Hepatocyte (in vitro differentiated cells): ENCODE measurements at regions not wholly inside any gene's neighbourhood (a gene's known extent, or its start where the extent isn't known, plus 50 kb on each side); places are given as distances from the start of the nearest gene placed in this dataset.

Experiments
- DNase-seq: peaks from one replicate; pipeline ENCODE4 v3.0.0-alpha.2; 2016; ENCODE audit warnings: low spot score
- H2AFZ ChIP-seq: fragments of 200-600 bp; sonication (generic); 2 replicates; pipeline ENCODE4 v1.6.0; 2016; ENCODE audit warnings: antibody characterized with exemption, mild to moderate bottlenecking
- H3K27ac ChIP-seq: fragments of 200-600 bp; sonication (generic); 2 replicates; pipeline ENCODE4 v1.5.1; 2016; ENCODE audit warnings: mild to moderate bottlenecking
- H3K27me3 ChIP-seq: fragments of 200-600 bp; sonication (generic); 2 replicates; pipeline ENCODE4 v1.6.1; 2016
- H3K36me3 ChIP-seq: fragments of 200-600 bp; sonication (generic); replicated peaks from 2 replicates; pipeline ENCODE4 v1.5.1; 2016; ENCODE audit warnings: low read depth; ENCODE audit not compliant: insufficient read depth
- H3K4me1 ChIP-seq: fragments of 200-600 bp; sonication (generic); 2 replicates; pipeline ENCODE4 v1.5.1; 2016; ENCODE audit warnings: mild to moderate bottlenecking, moderate library complexity; ENCODE audit not compliant: insufficient read depth
- H3K4me2 ChIP-seq: fragments of 200-600 bp; sonication (generic); 2 replicates; pipeline ENCODE4 v1.6.0; 2016
- H3K4me3 ChIP-seq: fragments of 200-600 bp; sonication (generic); 2 replicates; pipeline ENCODE4 v1.5.1; 2016; ENCODE audit warnings: mild to moderate bottlenecking
- H3K79me2 ChIP-seq: fragments of 200-600 bp; sonication (generic); 2 replicates; pipeline ENCODE4 v1.6.0; 2017; ENCODE audit warnings: mild to moderate bottlenecking
- H3K9me2 ChIP-seq: fragments of 200-600 bp; sonication (generic); replicated peaks from 2 replicates; pipeline ENCODE4 v1.6.0; 2017; ENCODE audit warnings: mild to moderate bottlenecking; ENCODE audit not compliant: insufficient read depth
- H3K9me3 ChIP-seq: fragments of 200-600 bp; sonication (generic); 2 replicates; pipeline ENCODE4 v1.5.1; 2016; ENCODE audit warnings: low read depth, mild to moderate bottlenecking
- H4K20me1 ChIP-seq: fragments of 200-600 bp; sonication (generic); 2 replicates; pipeline ENCODE4 v1.6.0; 2016; ENCODE audit warnings: mild to moderate bottlenecking; ENCODE audit not compliant: insufficient read depth, poor library complexity, severe bottlenecking
- EZH2 ChIP-seq: fragments of 200-600 bp; sonication (generic); IDR thresholded peaks from 2 replicates; pipeline ENCODE4 v1.6.1; 2016; ENCODE audit warnings: antibody characterized with exemption, mild to moderate bottlenecking, borderline replicate concordance
- EZH2phosphoT487 ChIP-seq: fragments of 200-600 bp; sonication (generic); IDR thresholded peaks from one replicate; pipeline ENCODE4 v1.6.1; 2018; ENCODE audit warnings: antibody characterized with exemption, mild to moderate bottlenecking, low read depth, moderate library complexity; ENCODE audit not compliant: unreplicated experiment, severe bottlenecking
- WGBS: methylation state at CpG from one replicate; pipeline ENCODE4 v1.1.6; 2016; ENCODE audit warnings: low lambda C conversion rate; ENCODE audit errors: missing lambda C conversion rate; 5-methylcytosine and 5-hydroxymethylcytosine counted together
- TF ChIP-seq, protein P1 (sequence below): fragments of 200-600 bp; sonication (generic); IDR thresholded peaks from 2 replicates; pipeline ENCODE4 v1.5.1; 2016; ENCODE audit warnings: antibody characterized with exemption, mild to moderate bottlenecking; ENCODE audit not compliant: poor library complexity

DNA sequence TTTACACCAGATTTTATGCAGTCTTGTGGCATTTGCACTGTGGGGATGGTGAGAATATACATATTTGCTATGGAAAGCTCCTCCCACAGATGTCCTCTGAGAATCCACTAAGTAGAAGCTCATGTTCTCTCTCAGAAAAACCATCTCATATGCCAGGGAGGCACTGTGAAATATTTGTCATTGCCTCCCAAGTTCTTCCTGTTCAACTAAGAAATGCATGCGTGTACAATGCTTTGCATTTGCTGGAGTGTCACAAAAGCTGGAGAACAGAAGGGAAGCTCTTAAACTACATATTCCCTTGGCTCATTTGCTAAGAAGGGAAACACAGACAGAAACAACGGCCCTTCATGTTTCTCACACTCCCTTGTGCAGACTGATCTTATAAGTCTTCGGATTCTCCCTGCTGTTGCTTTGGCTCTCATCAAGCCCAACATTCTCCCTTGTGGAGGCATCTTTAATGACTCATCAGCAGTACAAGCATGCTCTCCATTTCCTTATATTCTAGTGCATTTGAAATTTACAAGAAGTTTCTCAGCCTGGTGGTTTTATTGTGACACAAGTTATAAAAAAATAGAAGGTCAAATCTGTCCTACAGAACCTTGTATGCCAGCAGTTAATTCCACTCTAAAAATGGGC is 220.6 kb downstream of the TRIM36 start:
- 79% methylated on average over 3 of the region's 3 CpGs for WGBS
- Histone ChIP-seq H3K27me3 (no peaks in the 10 kb centered on the region), H4K20me1 (no peaks in the 10 kb centered on the region), H3K4me1 (no peaks in the 10 kb centered on the region), H3K9me2 (no peaks in the 10 kb centered on the region), H3K79me2 (no peaks in the 10 kb centered on the region), H3K27ac (no peak overlapping the region), H3K9me3 (no peaks in the 10 kb centered on the region), H3K4me3 (no peak overlapping the region), H3K4me2 (no peak overlapping the region), H2AFZ (no peak overlapping the region), H3K36me3 (no peaks in the 10 kb centered on the region)
- TF ChIP-seq, protein P1, sequence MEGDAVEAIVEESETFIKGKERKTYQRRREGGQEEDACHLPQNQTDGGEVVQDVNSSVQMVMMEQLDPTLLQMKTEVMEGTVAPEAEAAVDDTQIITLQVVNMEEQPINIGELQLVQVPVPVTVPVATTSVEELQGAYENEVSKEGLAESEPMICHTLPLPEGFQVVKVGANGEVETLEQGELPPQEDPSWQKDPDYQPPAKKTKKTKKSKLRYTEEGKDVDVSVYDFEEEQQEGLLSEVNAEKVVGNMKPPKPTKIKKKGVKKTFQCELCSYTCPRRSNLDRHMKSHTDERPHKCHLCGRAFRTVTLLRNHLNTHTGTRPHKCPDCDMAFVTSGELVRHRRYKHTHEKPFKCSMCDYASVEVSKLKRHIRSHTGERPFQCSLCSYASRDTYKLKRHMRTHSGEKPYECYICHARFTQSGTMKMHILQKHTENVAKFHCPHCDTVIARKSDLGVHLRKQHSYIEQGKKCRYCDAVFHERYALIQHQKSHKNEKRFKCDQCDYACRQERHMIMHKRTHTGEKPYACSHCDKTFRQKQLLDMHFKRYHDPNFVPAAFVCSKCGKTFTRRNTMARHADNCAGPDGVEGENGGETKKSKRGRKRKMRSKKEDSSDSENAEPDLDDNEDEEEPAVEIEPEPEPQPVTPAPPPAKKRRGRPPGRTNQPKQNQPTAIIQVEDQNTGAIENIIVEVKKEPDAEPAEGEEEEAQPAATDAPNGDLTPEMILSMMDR: no peak
- TF ChIP-seq EZH2phosphoT487 (no peak), EZH2 (no peak)
- no peak for DNase-seq

GRCh38 chr5:114948363-114948762 is 221.3 kb downstream of the TRIM36 start:
- no peaks in the 10 kb centered on the region for H3K9me3 ChIP-seq
- H3K4me2 ChIP-seq: no peak overlapping the region
- H3K9me2 ChIP-seq: no peaks in the 10 kb centered on the region
- H3K4me1 ChIP-seq: no peaks in the 10 kb centered on the region
- H3K27me3 ChIP-seq: no peaks in the 10 kb centered on the region
- no peak for DNase-seq
- no peak overlapping the region for H2AFZ ChIP-seq
- 67% methylated on average over 2 of the region's 2 CpGs for whole genome bisulfite sequencing
- H3K4me3 ChIP-seq: no peak overlapping the region
- no peaks in the 10 kb centered on the region for H3K36me3 ChIP-seq
- no peaks in the 10 kb centered on the region for H3K79me2 ChIP-seq
- H4K20me1 ChIP-seq: no peaks in the 10 kb centered on the region
- TF ChIP-seq, protein P1: no peak
- no peak for TF ChIP-seq EZH2
- TF ChIP-seq EZH2phosphoT487: no peak
- no peak overlapping the region for H3K27ac ChIP-seq

DNA sequence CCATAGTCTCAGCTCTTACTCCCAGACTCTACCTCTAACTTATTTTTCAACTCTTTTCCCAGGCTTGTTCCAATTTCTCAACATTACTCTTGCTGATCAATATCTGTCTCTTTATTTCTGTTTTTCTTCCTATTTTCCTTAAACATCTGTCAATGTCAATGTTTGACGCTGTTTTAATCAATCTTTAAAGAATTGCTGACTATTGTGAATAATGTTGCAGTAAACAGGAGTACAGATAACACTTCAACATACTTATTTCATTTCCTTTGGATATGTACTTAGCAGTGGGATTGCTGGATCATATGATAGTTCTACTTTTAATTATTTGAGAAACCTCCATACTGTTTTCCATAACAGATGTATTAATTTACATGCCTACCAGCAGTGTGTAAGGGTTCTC is 229.0 kb downstream of the TRIM36 start:
- Histone ChIP-seq H3K27me3 (no peaks in the 10 kb centered on the region), H4K20me1 (no peaks in the 10 kb centered on the region), H3K4me2 (no peak overlapping the region), H3K79me2 (no peaks in the 10 kb centered on the region), H3K4me1 (no peaks in the 10 kb centered on the region), H2AFZ (no peak overlapping the region), H3K9me3 (no peaks in the 10 kb centered on the region), H3K4me3 (no peak overlapping the region), H3K27ac (no peak overlapping the region), H3K9me2 (no peaks in the 10 kb centered on the region), H3K36me3 (no peaks in the 10 kb centered on the region)
- WGBS: 83% methylated on average over 1 of the region's 1 CpG
- no peak for DNase-seq
- no peak for TF ChIP-seq EZH2
- TF ChIP-seq, protein P1: no peak
- TF ChIP-seq EZH2phosphoT487: no peak

GRCh38 chr5:114935490-114935889 is 234.2 kb downstream of the TRIM36 start:
- no peak for DNase-seq
- no peaks in the 10 kb centered on the region for H3K36me3 ChIP-seq

More at GRCh38 chr5:114935490-114935889, 234.2 kb downstream of the TRIM36 start:
- Histone ChIP-seq H3K27me3 (no peaks in the 10 kb centered on the region), H3K4me3 (no peak overlapping the region), H3K27ac (no peak overlapping the region), H3K9me3 (no peaks in the 10 kb centered on the region), H3K79me2 (no peaks in the 10 kb centered on the region), H3K4me1 (no peaks in the 10 kb centered on the region), H2AFZ (no peak overlapping the region), H3K9me2 (no peaks in the 10 kb centered on the region), H4K20me1 (no peaks in the 10 kb centered on the region), H3K4me2 (no peak overlapping the region)
- no peak for TF ChIP-seq EZH2phosphoT487
- TF ChIP-seq, protein P1: no peak
- TF ChIP-seq EZH2: no peak
